ENCODE measurements at regions not wholly inside any gene's neighbourhood (a gene's known extent, or its start where the extent isn't known, plus 50 kb on each side); places are given as distances from the start of the nearest gene placed in this dataset.

- H4K20me1 ChIP-seq (ENCODE audit: insufficient read depth) = no peaks in the 10 kb centered on the region
Measured at GRCh38 chr12:126558810-126559209, 1493.6 kb downstream of the AACS start.

DNA sequence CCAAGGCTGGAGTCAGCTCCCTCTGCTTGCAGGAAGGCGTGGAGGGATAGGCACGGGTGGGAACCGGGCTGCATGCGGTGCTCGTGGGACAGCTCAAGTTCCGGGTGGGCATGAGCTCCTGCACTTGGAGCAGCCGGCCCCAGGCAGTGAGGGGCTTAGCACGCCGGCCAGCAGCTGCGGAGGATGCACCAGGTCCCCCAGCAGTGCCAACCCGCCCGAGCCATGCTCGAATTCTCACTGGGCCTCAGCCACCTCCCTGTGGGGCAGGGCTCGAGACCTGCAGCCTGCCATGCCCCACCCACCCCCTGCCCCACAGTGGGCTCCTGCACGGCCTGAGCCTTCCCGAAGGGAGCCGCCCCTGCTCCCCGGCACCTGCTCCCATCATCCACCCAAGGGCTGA, 1501.8 kb downstream of the AACS start:
- Histone ChIP-seq H2AFZ (no peak overlapping the region), H3K4me3 (no peak overlapping the region), H3K4me2 (no peak overlapping the region), H3F3A (ENCODE audit: insufficient read depth, low read depth) (no peaks in the 10 kb centered on the region), H3K9me3 (ENCODE audit: insufficient read depth, low read depth) (no peaks in the 10 kb centered on the region), H3K27ac (no peak overlapping the region), H3K9me2 (ENCODE audit: insufficient read depth) (no peaks in the 10 kb centered on the region), H3K79me2 (ENCODE audit: low read depth) (no peaks in the 10 kb centered on the region), H4K20me1 (ENCODE audit: insufficient read depth) (no peaks in the 10 kb centered on the region), H3K27me3 (ENCODE audit: insufficient read depth, low read depth) (no peaks in the 10 kb centered on the region), H3K4me1 (replicated peaks; ENCODE audit: insufficient read depth) (no peaks in the 10 kb centered on the region), H3K36me3 (ENCODE audit: low read depth) (no peaks in the 10 kb centered on the region)
- CTCF ChIA-PET = no interaction called here
- no TSS peak for BruUV-seq (replicated peaks)
- POLR2A ChIA-PET (ENCODE audit: unreplicated experiment) = no interaction called here
- TF ChIP-seq CTCF (conservative IDR thresholded peaks at IDR 0.05) (no peak), EZH2 (IDR thresholded peaks at IDR 0.05; ENCODE audit: low read depth) (no peak)
- DNase-seq = no peak
- intact Hi-C loops (cut with micrococcal nuclease; ENCODE audit: unreplicated experiment) = no loop called here

More at GRCh38 chr12:126558810-126559209, 1493.6 kb downstream of the AACS start:
- Histone ChIP-seq H2AFZ (no peak overlapping the region), H3K9me2 (ENCODE audit: insufficient read depth) (no peaks in the 10 kb centered on the region), H3K4me3 (no peak overlapping the region), H3K27ac (no peak overlapping the region), H3K27me3 (ENCODE audit: insufficient read depth, low read depth) (no peaks in the 10 kb centered on the region), H3K36me3 (ENCODE audit: low read depth) (no peaks in the 10 kb centered on the region), H3K79me2 (ENCODE audit: low read depth) (no peaks in the 10 kb centered on the region), H3K4me2 (no peak overlapping the region), H3K9me3 (ENCODE audit: insufficient read depth, low read depth) (no peaks in the 10 kb centered on the region), H3F3A (ENCODE audit: insufficient read depth, low read depth) (no peaks in the 10 kb centered on the region), H3K4me1 (replicated peaks; ENCODE audit: insufficient read depth) (no peaks in the 10 kb centered on the region)
- CTCF ChIA-PET = no interaction called here
- no TSS peak for BruUV-seq (replicated peaks)
- TF ChIP-seq EZH2 (IDR thresholded peaks at IDR 0.05; ENCODE audit: low read depth) = no peak
- intact Hi-C loops (cut with micrococcal nuclease; ENCODE audit: unreplicated experiment) = no loop called here
- DNase-seq = no peak
- POLR2A ChIA-PET (ENCODE audit: unreplicated experiment) = no interaction called here

DNA sequence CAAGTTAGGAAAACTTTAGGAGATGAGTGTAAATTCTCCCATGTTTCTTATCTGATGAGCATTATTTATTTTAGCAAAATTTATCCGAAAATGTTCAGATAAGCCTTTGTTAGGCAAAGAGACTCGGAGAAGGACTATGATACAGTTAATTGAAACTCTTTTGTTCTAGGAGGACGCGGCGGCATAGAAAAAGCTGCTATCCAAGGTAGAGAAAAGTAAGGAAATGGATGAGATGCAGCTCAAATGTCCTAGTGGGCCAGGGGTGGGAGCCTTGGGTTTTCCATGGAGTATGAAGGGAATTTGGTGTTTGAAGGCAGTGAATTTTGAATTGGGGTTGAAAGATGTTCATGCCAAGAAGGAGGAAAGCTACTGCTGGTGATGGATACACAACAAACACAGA, 1504.5 kb downstream of the AACS start:
- no peak overlapping the region for H3K4me2 ChIP-seq
- ChIA-PET CTCF (no interaction called here), POLR2A (ENCODE audit: unreplicated experiment) (interaction anchor here (0.7 kb wide), 1 partner anchor 76 kb away, joined by 6 read pairs; no protein-coding TSS in a partner anchor)
- H4K20me1 ChIP-seq (ENCODE audit: insufficient read depth) = no peaks in the 10 kb centered on the region
- intact Hi-C loops (cut with micrococcal nuclease; ENCODE audit: unreplicated experiment) = no loop called here
- no peak overlapping the region for H3K4me3 ChIP-seq
- H3K79me2 ChIP-seq (ENCODE audit: low read depth) = no peaks in the 10 kb centered on the region
- no peak for DNase-seq
- H3K9me3 ChIP-seq (ENCODE audit: insufficient read depth, low read depth) = no peaks in the 10 kb centered on the region
- no peaks in the 10 kb centered on the region for H3K9me2 ChIP-seq (ENCODE audit: insufficient read depth)
- no peaks in the 10 kb centered on the region for H3F3A ChIP-seq (ENCODE audit: insufficient read depth, low read depth)
- H3K27ac ChIP-seq = no peak overlapping the region
- TF ChIP-seq EZH2 (IDR thresholded peaks at IDR 0.05; ENCODE audit: low read depth) = no peak
- TF ChIP-seq CTCF (conservative IDR thresholded peaks at IDR 0.05) = no peak
- no peaks in the 10 kb centered on the region for H3K36me3 ChIP-seq (ENCODE audit: low read depth)
- no TSS peak for BruUV-seq (replicated peaks)
- no peak overlapping the region for H2AFZ ChIP-seq
- H3K4me1 ChIP-seq (replicated peaks; ENCODE audit: insufficient read depth) = no peaks in the 10 kb centered on the region
- H3K27me3 ChIP-seq (ENCODE audit: insufficient read depth, low read depth) = no peaks in the 10 kb centered on the region

DNA sequence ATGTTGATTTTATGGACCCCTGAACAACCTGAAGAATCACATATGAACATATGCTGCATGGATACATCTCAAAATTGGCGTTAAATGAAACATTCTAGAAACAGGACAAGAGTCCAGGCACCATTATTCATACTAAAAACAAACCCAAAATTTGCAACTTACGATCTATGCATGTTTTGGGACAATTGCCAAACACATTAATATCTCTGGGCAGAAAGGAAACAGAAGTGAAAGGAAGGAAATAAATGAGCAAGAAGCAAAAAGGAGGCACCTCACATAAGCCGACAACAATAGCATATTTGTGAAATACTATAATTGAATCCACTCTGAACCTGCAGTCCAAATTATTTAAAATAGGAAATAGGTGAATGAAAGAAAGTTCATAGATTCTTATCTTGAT, 1505.3 kb downstream of the AACS start:
- no TSS peak for BruUV-seq (replicated peaks)
- H3K4me3 ChIP-seq = no peak overlapping the region
- intact Hi-C loops (cut with micrococcal nuclease; ENCODE audit: unreplicated experiment) = no loop called here
- no peak for DNase-seq
- no peaks in the 10 kb centered on the region for H3K9me2 ChIP-seq (ENCODE audit: insufficient read depth)
- no peak overlapping the region for H3K27ac ChIP-seq
- H4K20me1 ChIP-seq (ENCODE audit: insufficient read depth) = no peaks in the 10 kb centered on the region
- POLR2A ChIA-PET (ENCODE audit: unreplicated experiment) = no interaction called here
- CTCF ChIA-PET = no interaction called here
- H2AFZ ChIP-seq = no peak overlapping the region
- no peaks in the 10 kb centered on the region for H3K9me3 ChIP-seq (ENCODE audit: insufficient read depth, low read depth)
- no peaks in the 10 kb centered on the region for H3K36me3 ChIP-seq (ENCODE audit: low read depth)
- TF ChIP-seq EZH2 (IDR thresholded peaks at IDR 0.05; ENCODE audit: low read depth) (no peak), CTCF (conservative IDR thresholded peaks at IDR 0.05) (no peak)
- no peaks in the 10 kb centered on the region for H3F3A ChIP-seq (ENCODE audit: insufficient read depth, low read depth)
- no peak overlapping the region for H3K4me2 ChIP-seq
- no peaks in the 10 kb centered on the region for H3K79me2 ChIP-seq (ENCODE audit: low read depth)
- no peaks in the 10 kb centered on the region for H3K27me3 ChIP-seq (ENCODE audit: insufficient read depth, low read depth)
- no peaks in the 10 kb centered on the region for H3K4me1 ChIP-seq (replicated peaks; ENCODE audit: insufficient read depth)
